GM21619 (cell line): ENCODE measurements at regions not wholly inside any gene's neighbourhood (a gene's known extent, or its start where the extent isn't known, plus 50 kb on each side); places are given as distances from the start of the nearest gene placed in this dataset.

Source experiments
- ATAC-seq: cut with Tn5 transposase; IDR thresholded peaks from one replicate; pipeline ENCODE4 v1.9.1; 2021; ENCODE audit not compliant: unreplicated experiment

- ATAC-seq, result no peak
Measured at GRCh38 chr9:106689089-106689488, 173.9 kb upstream of the ZNF462 start.

DNA sequence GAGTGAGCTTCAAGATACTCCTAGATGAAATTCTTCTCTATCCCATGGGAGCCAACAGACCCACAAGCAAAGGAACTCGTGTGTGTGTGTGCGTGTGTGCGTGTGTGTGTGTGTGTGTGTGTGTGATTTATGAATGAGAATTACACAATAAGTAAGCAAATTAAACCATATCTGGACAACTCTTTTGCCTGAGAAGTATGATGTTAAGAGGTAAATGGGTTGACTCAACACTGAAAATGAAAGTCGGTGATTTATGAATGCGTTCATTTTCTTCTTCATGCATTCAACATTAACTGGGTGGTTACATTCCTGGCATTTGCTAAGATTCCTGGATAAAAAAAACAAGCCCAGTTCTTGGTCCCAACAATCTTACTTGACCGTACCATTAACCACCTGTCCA, 171.3 kb upstream of the ZNF462 start:
- ATAC-seq, result no peak

- ATAC-seq, result no peak
Measured at GRCh38 chr9:106693558-106693957, 169.4 kb upstream of the ZNF462 start.

DNA sequence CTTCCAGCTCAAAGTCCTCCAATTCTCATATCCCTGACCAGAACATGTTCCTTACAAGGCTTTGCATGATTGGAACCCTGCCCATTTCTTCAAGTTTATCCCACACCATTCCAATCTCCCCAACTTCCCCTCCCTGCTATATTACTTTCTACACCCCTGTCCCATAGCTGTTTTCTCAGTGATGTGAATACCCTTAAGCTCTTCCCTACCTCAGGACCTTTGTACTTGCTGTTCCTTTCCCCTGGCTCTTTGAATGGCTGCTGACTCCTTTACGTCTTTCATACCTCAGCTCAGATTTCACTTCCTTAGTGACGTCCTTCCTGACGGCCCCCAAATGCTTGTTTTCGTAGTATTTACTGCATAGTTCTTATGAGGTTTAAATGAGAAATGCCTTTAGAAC, 166.2 kb upstream of the ZNF462 start:
- ATAC-seq, result no peak

GRCh38 chr9:106697390-106697749, 165.6 kb upstream of the ZNF462 start:
- no peak for ATAC-seq

- ATAC-seq, result no peak
Measured at GRCh38 chr9:106697750-106698502, 165.0 kb upstream of the ZNF462 start.

DNA sequence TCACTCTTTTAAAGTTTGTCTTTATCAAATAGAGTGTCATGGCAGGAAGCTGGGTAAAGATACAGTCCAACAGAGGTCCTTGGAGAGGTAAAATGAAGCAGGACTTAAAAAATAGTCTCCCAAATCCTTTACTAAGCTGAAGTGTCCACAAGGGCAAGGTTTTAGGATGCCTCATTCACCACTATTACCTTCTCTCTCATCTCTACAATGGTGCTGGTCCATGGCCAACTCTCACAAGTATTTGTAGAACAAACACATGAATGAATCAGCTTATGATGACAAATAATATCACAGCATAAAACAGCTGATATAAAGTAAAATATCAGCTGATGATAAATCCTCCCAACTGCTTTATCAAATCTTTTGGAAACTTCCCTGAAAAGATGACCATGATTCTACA, 162.3 kb upstream of the ZNF462 start:
- ATAC-seq, result no peak

DNA sequence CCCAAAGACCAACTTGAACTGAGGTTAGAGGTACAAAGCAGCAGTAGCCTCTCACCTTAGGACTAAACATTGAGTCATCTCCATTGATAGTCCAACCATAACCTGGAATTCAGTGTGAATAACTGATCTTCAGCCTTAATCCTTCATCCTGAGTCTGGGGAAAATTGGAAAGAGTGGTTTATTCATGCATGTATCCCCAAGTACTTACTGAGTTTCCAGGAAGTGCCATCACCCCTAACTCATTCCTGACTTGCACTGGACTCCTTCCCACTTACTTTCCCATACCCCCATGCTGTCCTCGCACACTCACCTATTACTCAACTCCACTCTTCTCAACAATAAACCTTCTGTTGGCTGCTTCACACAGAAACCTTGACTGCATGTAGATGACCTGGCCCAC, 161.4 kb upstream of the ZNF462 start:
- ATAC-seq, result no peak

DNA sequence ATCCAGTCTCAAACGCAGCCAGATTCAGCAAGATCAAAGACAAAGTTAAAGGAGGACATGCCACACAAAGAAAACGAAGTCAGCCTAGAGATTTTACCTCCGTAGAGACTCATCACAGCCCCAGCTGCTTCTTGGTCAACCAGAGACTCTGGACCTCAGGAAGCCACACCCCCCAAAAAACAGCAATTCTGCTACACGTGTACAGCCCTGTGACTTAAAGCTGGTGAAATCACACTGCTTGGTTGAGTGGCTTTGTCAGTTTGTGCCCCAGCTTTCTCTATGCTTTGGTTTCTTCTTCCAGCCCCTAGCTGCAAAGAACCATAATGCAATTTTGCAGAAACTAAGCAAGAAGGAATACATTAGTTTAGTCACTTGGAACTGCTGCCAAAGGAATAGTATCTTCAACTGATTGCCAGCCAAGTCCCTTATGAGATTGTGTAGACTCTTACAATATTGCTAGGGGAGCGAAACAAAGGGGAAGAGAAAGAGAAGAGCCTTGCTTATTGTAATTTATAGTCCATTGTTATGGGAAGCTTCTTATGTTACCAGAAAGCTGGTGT, 158.8 kb upstream of the ZNF462 start:
- no peak for ATAC-seq

GRCh38 chr9:106707291-106707690, 155.7 kb upstream of the ZNF462 start:
- no peak for ATAC-seq

- no peak for ATAC-seq
Measured at GRCh38 chr9:106707738-106708474, 155.1 kb upstream of the ZNF462 start.

DNA sequence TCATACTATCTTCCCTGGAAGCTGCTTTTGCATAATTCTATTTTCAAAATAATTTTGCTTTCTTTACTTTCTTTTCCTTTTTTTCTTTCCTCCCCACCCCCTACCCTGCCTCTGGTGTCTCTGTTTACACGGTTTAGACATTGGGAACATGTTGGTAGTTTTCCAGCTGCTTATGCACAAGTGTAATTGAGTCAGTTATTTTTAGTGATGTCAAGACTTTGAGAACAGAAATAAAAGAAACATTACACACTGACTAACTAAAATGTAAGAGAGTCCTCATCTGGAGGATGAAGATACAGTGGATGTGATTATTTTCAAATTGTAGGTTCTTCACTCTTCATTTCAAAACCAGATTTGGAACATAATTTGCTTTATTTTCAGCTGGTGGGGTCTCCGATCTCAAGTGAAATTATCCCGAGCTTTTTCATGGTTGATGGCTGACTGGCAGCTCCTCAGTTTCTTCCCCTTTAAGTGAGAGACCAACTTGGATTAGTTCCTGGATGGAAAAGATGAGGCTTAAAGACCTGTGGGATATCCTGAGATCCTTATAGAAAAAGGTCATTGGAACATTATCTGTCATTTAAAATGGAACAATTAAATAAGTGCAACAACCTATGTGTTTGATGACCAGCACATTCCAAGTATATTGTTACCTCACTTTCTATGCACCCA, 154.4 kb upstream of the ZNF462 start:
- ATAC-seq, result no peak

- no peak for ATAC-seq
Measured at GRCh38 chr9:106712279-106712678, 150.7 kb upstream of the ZNF462 start.

- no peak for ATAC-seq
Measured at GRCh38 chr9:106713206-106713605, 149.8 kb upstream of the ZNF462 start.

GRCh38 chr9:106716820-106717219, 146.1 kb upstream of the ZNF462 start:
- no peak for ATAC-seq

DNA sequence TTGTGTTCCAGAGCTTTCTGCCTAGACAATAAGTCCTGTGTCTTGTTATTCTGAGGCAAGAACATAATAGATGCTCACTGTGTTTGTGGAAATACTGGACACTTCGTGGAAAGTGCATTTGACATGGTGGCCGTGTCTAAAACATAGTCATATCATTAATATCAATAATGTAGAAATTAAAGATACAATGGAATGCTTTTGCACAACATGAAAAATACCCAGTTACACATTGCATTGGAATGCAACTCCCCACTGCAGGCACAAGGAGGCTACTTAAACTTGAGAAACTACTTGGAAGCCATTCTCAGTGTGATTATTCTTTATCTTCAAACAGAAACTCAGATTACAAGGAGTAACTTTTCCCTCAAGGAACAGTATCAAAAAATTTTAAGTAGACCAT, 145.3 kb upstream of the ZNF462 start:
- no peak for ATAC-seq

DNA sequence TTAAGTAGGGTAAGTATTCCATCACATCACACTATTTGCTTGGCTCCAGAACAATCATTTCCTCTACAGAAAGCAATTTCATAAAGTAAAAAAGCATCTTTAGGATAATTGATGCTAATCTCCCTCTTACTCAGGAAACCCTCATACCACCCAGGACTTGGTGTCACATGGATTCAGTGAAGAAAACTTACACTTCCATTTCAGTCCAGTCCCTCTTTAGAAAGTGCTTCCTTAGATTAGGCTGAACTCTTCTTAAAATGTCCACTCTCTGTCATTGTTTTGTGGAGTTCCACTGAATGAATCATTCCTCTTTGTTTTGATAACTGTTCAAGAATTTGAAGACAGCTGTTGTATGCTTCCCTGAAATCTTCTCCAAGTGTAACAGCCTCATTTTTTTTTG, 144.0 kb upstream of the ZNF462 start:
- no peak for ATAC-seq

DNA sequence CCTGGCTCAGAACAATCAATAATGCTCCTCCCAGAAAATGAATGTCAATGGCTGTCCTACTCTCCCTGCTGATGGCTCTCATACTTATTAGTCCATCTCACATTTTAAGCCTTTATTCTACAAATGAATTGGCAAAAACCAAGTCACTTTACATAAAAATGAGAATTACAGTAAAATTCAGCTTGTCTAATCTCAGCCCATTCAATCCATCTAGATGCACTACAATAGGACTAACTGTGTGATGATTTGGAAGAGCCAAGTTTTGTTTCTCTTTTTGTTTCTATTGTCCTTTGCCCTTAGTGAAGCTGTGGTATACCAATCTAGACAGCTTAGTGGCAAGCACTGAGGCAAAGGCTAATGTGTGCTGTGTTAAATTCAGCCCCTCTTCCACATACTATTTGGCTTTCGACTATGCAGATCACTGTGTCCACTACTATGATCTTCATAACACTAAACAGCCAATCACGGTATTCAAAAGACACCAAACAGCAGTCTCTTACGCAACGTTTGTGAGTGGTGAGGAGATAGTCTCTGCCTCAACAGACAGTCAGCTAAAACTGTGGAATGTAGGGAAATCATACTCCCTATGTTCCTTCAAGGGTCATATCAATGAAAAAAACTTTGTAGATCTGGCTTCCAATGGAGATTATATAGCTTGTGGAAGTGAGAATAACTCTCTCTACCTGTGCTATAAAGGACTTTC, 140.8 kb upstream of the ZNF462 start:
- ATAC-seq, result no peak

- ATAC-seq, result no peak
Measured at GRCh38 chr9:106723926-106724325, 139.0 kb upstream of the ZNF462 start.

DNA sequence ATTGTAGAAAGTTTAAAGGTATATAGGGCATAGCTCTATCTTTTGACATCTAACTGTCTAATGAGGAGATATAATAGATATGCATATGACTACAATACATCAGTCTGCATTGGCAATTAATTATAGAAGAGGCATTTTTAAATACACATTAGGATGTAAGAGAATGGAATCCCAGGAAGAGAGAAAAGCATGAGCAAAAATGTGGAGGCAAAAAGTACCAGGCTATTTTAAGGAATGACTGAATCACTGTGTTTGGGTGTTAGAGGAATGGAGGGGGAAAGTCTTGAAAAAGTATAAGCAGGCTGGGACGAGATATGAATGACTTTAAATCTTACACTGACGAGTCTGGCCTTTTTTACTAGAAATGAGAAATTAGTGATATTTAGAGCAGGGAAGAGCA, 138.4 kb upstream of the ZNF462 start:
- ATAC-seq, result no peak
